Activated CD4-positive, alpha-beta T cell treated with anti-CD3 and anti-CD28 coated beads, Interleukin-2, amount 10 ng/mL, durations not matched to agents 24 days and 14 days (primary cell): ENCODE measurements at regions not wholly inside any gene's neighbourhood (a gene's known extent, or its start where the extent isn't known, plus 50 kb on each side); places are given as distances from the start of the nearest gene placed in this dataset.

Experiments
- DNase-seq: peaks from one replicate; pipeline ENCODE4 v3.0.0; 2022
- H3K27ac Mint-ChIP-seq: one replicate; pipeline ENCODE4 v1.8.0; 2022; ENCODE audit warnings: mild to moderate bottlenecking, mixed read lengths
- H3K27me3 Mint-ChIP-seq: one replicate; pipeline ENCODE4 v1.8.0; 2022; ENCODE audit warnings: mixed read lengths
- H3K36me3 Mint-ChIP-seq: one replicate; pipeline ENCODE4 v1.8.0; 2022; ENCODE audit warnings: low read depth, mild to moderate bottlenecking, mixed read lengths
- H3K4me1 Mint-ChIP-seq: one replicate; pipeline ENCODE4 v1.8.0; 2021; ENCODE audit warnings: mixed read lengths
- H3K4me3 Mint-ChIP-seq: one replicate; pipeline ENCODE4 v1.8.0; 2022; ENCODE audit warnings: mild to moderate bottlenecking, moderate library complexity, mixed read lengths
- H3K9me3 Mint-ChIP-seq: one replicate; pipeline ENCODE4 v1.8.0; 2021; ENCODE audit warnings: mixed read lengths
- intact Hi-C: fragments of 100-400 bp; cut with micrococcal nuclease; formaldehyde crosslinking; loops from one replicate; pipeline ENCODE4 v1.15.1; 2023

GRCh38 chr17:5840811-5841446 lies 229.2 kb upstream of the WSCD1 start:
- peak; percentile 41 for DNase-seq
- Mint-ChIP-seq H3K4me1 (no peaks in the 10 kb centered on the region), H3K27me3 (no peaks in the 10 kb centered on the region), H3K36me3 (no peaks in the 10 kb centered on the region), H3K27ac (no peak overlapping the region), H3K4me3 (no peak overlapping the region), H3K9me3 (no peaks in the 10 kb centered on the region)
- intact Hi-C loops: no loop called here

DNA sequence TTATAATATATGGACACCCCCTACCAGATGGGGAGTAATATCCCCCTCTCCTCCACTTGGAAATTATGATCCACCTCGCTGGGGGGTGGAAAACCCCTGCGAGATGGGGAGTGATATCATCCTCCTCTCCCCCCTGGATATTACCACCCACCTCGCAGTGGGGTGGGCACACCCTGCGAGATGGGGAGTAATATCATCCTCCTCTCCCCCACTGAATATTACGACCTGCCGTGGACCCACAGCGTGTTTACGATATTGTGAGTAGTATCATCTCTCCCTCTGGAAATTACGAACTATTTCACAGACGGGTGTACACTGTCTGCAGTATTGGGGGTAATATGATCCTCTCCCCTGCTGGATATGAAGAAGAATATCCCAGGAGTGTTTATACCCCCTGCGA lies 228.3 kb upstream of the WSCD1 start:
- Mint-ChIP-seq H3K9me3 (no peaks in the 10 kb centered on the region), H3K27me3 (no peaks in the 10 kb centered on the region), H3K36me3 (no peaks in the 10 kb centered on the region), H3K4me1 (no peaks in the 10 kb centered on the region), H3K4me3 (no peak overlapping the region), H3K27ac (no peak overlapping the region)
- DNase-seq: peak; percentile 45
- intact Hi-C loops: no loop called here

- intact Hi-C loops: no loop called here
- peak; percentile 34 for DNase-seq
- Mint-ChIP-seq H3K27ac (no peak overlapping the region), H3K9me3 (no peaks in the 10 kb centered on the region), H3K36me3 (no peaks in the 10 kb centered on the region), H3K4me3 (no peak overlapping the region), H3K27me3 (no peaks in the 10 kb centered on the region), H3K4me1 (no peaks in the 10 kb centered on the region)
Observed at GRCh38 chr17:5843366-5844026, 226.7 kb upstream of the WSCD1 start.

- peak; percentile 4 for DNase-seq
- Mint-ChIP-seq H3K27ac (no peak overlapping the region), H3K4me3 (no peak overlapping the region), H3K27me3 (no peaks in the 10 kb centered on the region), H3K4me1 (no peaks in the 10 kb centered on the region), H3K9me3 (no peaks in the 10 kb centered on the region), H3K36me3 (no peaks in the 10 kb centered on the region)
- intact Hi-C loops: no loop called here
Observed at GRCh38 chr17:5846001-5846400, 224.2 kb upstream of the WSCD1 start.

GRCh38 chr17:5854871-5855554 lies 215.2 kb upstream of the WSCD1 start:
- Mint-ChIP-seq H3K9me3 (no peaks in the 10 kb centered on the region), H3K27ac (no peak overlapping the region), H3K4me1 (no peaks in the 10 kb centered on the region), H3K27me3 (no peaks in the 10 kb centered on the region), H3K36me3 (no peaks in the 10 kb centered on the region), H3K4me3 (no peak overlapping the region)
- DNase-seq: no peak
- intact Hi-C loops: no loop called here

GRCh38 chr17:5861246-5861645 lies 208.9 kb upstream of the WSCD1 start:
- DNase-seq: no peak
- Mint-ChIP-seq H3K4me3 (no peak overlapping the region), H3K27ac (no peak overlapping the region), H3K27me3 (no peaks in the 10 kb centered on the region), H3K9me3 (no peaks in the 10 kb centered on the region), H3K36me3 (no peaks in the 10 kb centered on the region), H3K4me1 (no peaks in the 10 kb centered on the region)
- intact Hi-C loops: no loop called here

DNA sequence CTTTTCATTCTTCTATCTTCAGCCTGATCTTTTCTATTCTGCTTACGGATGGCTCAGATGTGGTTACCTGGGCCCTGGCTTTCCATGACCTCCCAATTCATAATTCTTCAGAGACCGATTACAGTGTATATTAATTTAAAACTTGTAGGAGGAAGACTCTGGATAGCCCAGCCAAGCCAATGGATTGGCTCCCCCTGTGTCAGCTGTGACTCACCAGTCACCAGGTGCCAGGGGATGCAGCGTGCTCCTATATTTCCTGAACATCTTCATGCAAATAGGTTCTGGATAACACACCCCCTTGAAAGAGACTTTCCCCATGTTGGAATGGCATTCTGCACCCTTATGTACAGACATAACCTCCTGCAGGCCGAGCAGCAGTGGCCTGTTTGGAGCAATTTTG lies 208.3 kb upstream of the WSCD1 start:
- intact Hi-C loops: no loop called here
- no peaks in the 10 kb centered on the region for H3K36me3 Mint-ChIP-seq
- H3K4me3 Mint-ChIP-seq: no peak overlapping the region
- H3K27me3 Mint-ChIP-seq: no peaks in the 10 kb centered on the region
- no peaks in the 10 kb centered on the region for H3K9me3 Mint-ChIP-seq
- no peak for DNase-seq
- no peak overlapping the region for H3K27ac Mint-ChIP-seq
- no peaks in the 10 kb centered on the region for H3K4me1 Mint-ChIP-seq

- Mint-ChIP-seq H3K9me3 (no peaks in the 10 kb centered on the region), H3K27me3 (no peaks in the 10 kb centered on the region), H3K27ac (no peak overlapping the region), H3K4me1 (no peaks in the 10 kb centered on the region), H3K4me3 (no peak overlapping the region), H3K36me3 (no peaks in the 10 kb centered on the region)
- no peak for DNase-seq
- intact Hi-C loops: no loop called here
Observed at GRCh38 chr17:5862395-5862794, 207.8 kb upstream of the WSCD1 start.

DNA sequence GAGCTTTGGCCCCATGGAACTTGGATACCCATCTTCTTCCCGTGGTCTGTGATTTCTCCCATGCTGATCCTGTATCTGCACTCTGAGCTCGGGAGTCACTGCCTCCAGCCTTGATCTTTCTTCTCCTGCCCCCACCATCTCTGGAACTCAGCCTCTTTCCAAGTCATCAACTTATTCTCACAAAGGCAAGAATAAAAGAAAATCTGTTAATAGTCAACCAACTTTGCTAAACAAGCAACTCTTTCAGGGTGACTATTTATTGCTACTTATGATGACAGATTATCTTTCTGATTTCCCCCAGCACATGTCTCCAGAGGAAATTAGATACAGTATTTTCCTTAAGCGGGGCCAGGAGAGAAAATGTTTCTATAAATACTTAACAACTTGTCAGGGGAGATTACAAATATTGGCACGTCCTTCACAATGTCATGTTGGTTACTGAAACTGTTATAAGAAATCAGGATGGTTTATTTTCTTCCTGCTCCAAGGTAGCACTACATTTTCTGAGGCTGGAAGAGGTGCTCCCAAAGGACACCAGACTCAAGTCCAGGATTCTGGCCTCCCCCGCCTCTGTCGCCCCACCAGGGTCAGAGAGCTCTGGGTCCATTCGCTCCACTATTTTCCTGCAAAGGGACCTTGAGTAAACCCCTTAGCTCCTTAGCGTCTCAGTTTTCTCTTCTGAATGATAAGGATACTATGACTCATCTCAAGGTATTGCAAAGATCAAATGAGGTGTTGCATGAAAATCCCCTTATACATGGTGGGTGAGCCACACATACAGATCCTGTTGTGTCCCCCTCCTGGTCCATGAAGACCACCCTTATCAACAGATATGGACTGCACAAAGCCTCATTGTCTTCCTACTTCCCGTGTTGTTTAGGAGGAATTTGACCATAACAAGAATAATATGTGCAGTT lies 205.2 kb upstream of the WSCD1 start:
- Mint-ChIP-seq H3K27ac (no peak overlapping the region), H3K36me3 (no peaks in the 10 kb centered on the region), H3K4me1 (no peaks in the 10 kb centered on the region), H3K9me3 (no peaks in the 10 kb centered on the region), H3K4me3 (no peak overlapping the region), H3K27me3 (no peaks in the 10 kb centered on the region)
- intact Hi-C loops: no loop called here
- no peak for DNase-seq

GRCh38 chr17:5866978-5867377 lies 203.2 kb upstream of the WSCD1 start:
- no peak for DNase-seq
- intact Hi-C loops: no loop called here
- Mint-ChIP-seq H3K27ac (no peak overlapping the region), H3K4me1 (no peaks in the 10 kb centered on the region), H3K36me3 (no peaks in the 10 kb centered on the region), H3K9me3 (no peaks in the 10 kb centered on the region), H3K27me3 (no peaks in the 10 kb centered on the region), H3K4me3 (no peak overlapping the region)

DNA sequence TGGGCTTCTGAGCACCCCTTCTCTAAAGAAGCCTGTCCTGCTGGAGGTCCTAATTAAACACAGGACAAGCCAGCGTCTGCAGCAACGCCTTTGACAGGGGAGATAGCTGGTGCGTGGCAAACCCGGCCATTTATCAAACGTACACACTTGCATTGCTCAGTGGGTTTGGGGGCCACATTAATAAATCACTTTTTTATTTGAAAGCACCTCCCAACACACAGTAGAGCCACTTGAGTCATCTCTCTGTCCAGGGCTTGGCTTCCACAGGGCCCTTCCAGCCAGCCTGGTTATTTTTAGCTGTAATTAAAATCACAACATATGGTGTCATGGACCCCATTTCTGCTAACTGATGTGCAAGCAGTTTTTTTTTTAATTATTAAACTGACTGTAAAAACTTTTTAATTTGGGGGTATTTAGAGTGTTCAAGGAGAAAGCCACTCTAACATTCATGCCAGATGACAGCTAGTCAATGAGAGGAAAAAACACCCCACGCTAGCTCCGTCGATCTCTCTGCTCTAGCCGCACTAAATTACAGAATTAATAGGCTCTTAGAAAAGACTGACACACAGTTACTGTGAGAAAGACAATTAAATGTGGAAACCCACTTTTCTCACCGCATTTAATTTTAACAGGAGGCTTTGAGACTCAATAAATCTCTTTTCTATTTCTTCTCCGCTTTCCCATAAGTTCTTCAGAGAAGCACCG lies 201.0 kb upstream of the WSCD1 start:
- intact Hi-C loops: no loop called here
- DNase-seq: no peak
- H3K9me3 Mint-ChIP-seq: no peaks in the 10 kb centered on the region
- H3K27me3 Mint-ChIP-seq: no peaks in the 10 kb centered on the region
- no peaks in the 10 kb centered on the region for H3K4me1 Mint-ChIP-seq
- H3K36me3 Mint-ChIP-seq: no peaks in the 10 kb centered on the region
- H3K4me3 Mint-ChIP-seq: no peak overlapping the region
- H3K27ac Mint-ChIP-seq: no peak overlapping the region

DNA sequence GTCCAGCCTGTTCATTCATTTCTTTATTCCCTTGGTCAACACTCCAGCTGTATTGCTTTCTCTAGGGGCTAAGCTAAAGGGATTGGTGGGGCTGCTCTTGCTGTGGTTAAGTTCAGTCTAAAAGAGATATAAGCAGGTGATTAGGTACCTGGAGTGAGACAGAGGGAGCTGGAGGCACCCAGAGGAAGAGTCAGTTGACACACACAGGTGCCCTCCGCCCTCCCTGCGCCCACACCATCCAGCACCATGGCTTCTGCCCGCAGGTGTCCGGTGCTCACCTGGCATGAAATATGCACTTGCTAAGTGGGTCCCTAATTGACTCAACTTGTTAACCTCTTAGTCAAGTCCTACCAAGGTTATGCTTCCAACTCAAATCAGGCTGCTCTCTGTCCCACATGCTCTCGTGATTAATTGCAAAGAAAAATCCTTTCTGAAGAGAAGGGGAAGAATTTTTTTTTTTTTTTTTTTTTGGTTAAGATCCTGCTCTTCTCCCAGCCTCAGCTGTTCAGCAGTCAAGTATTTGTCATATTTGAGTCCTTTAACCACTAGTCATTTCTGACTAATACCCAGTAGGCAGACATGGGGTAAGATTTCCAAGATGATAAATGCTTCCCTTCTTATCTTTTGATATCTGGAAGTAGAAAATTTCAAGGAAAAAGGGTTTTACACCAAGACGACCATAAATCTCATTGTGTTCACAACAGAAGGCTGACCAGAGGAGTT lies 199.8 kb upstream of the WSCD1 start:
- H3K4me1 Mint-ChIP-seq: no peaks in the 10 kb centered on the region
- H3K9me3 Mint-ChIP-seq: no peaks in the 10 kb centered on the region
- H3K4me3 Mint-ChIP-seq: no peak overlapping the region
- H3K27me3 Mint-ChIP-seq: no peaks in the 10 kb centered on the region
- no peak for DNase-seq
- no peak overlapping the region for H3K27ac Mint-ChIP-seq
- no peaks in the 10 kb centered on the region for H3K36me3 Mint-ChIP-seq
- intact Hi-C loops: no loop called here

GRCh38 chr17:5871666-5872065 lies 198.5 kb upstream of the WSCD1 start:
- no peak for DNase-seq
- Mint-ChIP-seq H3K36me3 (no peaks in the 10 kb centered on the region), H3K4me1 (no peaks in the 10 kb centered on the region), H3K9me3 (no peaks in the 10 kb centered on the region), H3K27me3 (peaks cover 4% of the 10 kb centered on the region), H3K4me3 (no peak overlapping the region), H3K27ac (no peak overlapping the region)
- intact Hi-C loops: no loop called here
